ENCODE measurements at regions not wholly inside any gene's neighbourhood (a gene's known extent, or its start where the extent isn't known, plus 50 kb on each side); places are given as distances from the start of the nearest gene placed in this dataset.
A peak's percentile ranks its signal among the peaks of the same experiment; 100 is the strongest.

GRCh38 chr11:8340296-8340695 lies 76.6 kb upstream of the LMO1 start:
- DNase-seq: no peak
- ChIA-PET CTCF (interaction anchor here (0.7 to 1.2 kb wide), 4 partner anchors 22 to 307 kb away, joined by 3 to 4 read pairs (median 3); no protein-coding TSS in a partner anchor), POLR2A (interaction anchor here (0.6 kb wide), 1 partner anchor 284 kb away, joined by 4 read pairs; no protein-coding TSS in a partner anchor)
- Histone ChIP-seq H3K4me3 (ENCODE audit: control insufficient read depth in 1 of 7, extremely low read depth in 1 of 7, insufficient read depth in 4 of 7, low read depth in 2 of 7, low read length in 6 of 7) (no peak overlapping the region), H3K27ac (ENCODE audit: insufficient read depth in 1 of 2, low read depth in 1 of 2, low read length in 2 of 2, poor library complexity in 1 of 2, severe bottlenecking in 2 of 2) (no peak overlapping the region), H3K4me1 (ENCODE audit: control extremely low read depth in 1 of 4, control insufficient read depth in 4 of 4, insufficient read depth in 4 of 4, low read length in 3 of 4) (peaks cover 0 to 10% (median 0%) of the 10 kb centered on the region in 4 experiments), H3K27me3 (replicated peaks in 2 of 5; ENCODE audit: control insufficient read depth in 4 of 5, insufficient read depth in 5 of 5, low read length in 4 of 5) (peaks cover 0 to 8% (median 0%) of the 10 kb centered on the region in 5 experiments), H3K36me3 (ENCODE audit: control insufficient read depth in 4 of 4, insufficient read depth in 4 of 4, low read length in 3 of 4) (no peaks in the 10 kb centered on the region), H3K9me3 (ENCODE audit: control extremely low read depth in 1 of 5, control insufficient read depth in 4 of 5, insufficient read depth in 2 of 5, low read depth in 1 of 5, low read length in 4 of 5) (no peaks in the 10 kb centered on the region)
- no CpG with 5 or more reads among the region's 1 CpG for WGBS (ENCODE audit: insufficient coverage)

GRCh38 chr11:8339592-8340022 lies 75.9 kb upstream of the LMO1 start:
- no peak overlapping the region for H3K4me3 ChIP-seq (ENCODE audit: control insufficient read depth in 1 of 7, extremely low read depth in 1 of 7, insufficient read depth in 4 of 7, low read depth in 2 of 7, low read length in 6 of 7)
- H3K27me3 ChIP-seq (replicated peaks in 2 of 5; ENCODE audit: control insufficient read depth in 4 of 5, insufficient read depth in 5 of 5, low read length in 4 of 5): peaks cover 0 to 8% (median 0%) of the 10 kb centered on the region in 5 experiments
- no peaks in the 10 kb centered on the region for H3K36me3 ChIP-seq (ENCODE audit: control insufficient read depth in 4 of 4, insufficient read depth in 4 of 4, low read length in 3 of 4)
- no peak for DNase-seq
- POLR2A ChIA-PET: no interaction called here
- 69% methylated on average over 22 of the region's 25 CpGs for WGBS (ENCODE audit: insufficient coverage)
- CTCF ChIA-PET: interaction anchor here (0.8 to 1.2 kb wide), 2 partner anchors 41 to 306 kb away, joined by 3 read pairs; no protein-coding TSS in a partner anchor
- no peaks in the 10 kb centered on the region for H3K9me3 ChIP-seq (ENCODE audit: control extremely low read depth in 1 of 5, control insufficient read depth in 4 of 5, insufficient read depth in 2 of 5, low read depth in 1 of 5, low read length in 4 of 5)
- peaks cover 0 to 10% (median 0%) of the 10 kb centered on the region in 4 experiments for H3K4me1 ChIP-seq (ENCODE audit: control extremely low read depth in 1 of 4, control insufficient read depth in 4 of 4, insufficient read depth in 4 of 4, low read length in 3 of 4)
- no peak overlapping the region for H3K27ac ChIP-seq (ENCODE audit: insufficient read depth in 1 of 2, low read depth in 1 of 2, low read length in 2 of 2, poor library complexity in 1 of 2, severe bottlenecking in 2 of 2)

GRCh38 chr11:8338138-8338537 lies 74.5 kb upstream of the LMO1 start:
- ChIA-PET CTCF (interaction anchor here (1.0 to 1.6 kb wide), 3 partner anchors 11 to 80 kb away, joined by 3 to 4 read pairs (median 4); no protein-coding TSS in a partner anchor), POLR2A (no interaction called here)
- no peaks in the 10 kb centered on the region for H3K36me3 ChIP-seq (ENCODE audit: control insufficient read depth in 4 of 4, insufficient read depth in 4 of 4, low read length in 3 of 4)
- WGBS (ENCODE audit: insufficient coverage): 48% methylated on average over 6 of the region's 8 CpGs
- peaks cover 0 to 8% (median 0%) of the 10 kb centered on the region in 5 experiments for H3K27me3 ChIP-seq (replicated peaks in 2 of 5; ENCODE audit: control insufficient read depth in 4 of 5, insufficient read depth in 5 of 5, low read length in 4 of 5)
- H3K27ac ChIP-seq (ENCODE audit: insufficient read depth in 1 of 2, low read depth in 1 of 2, low read length in 2 of 2, poor library complexity in 1 of 2, severe bottlenecking in 2 of 2): no peak overlapping the region
- H3K4me1 ChIP-seq (ENCODE audit: control extremely low read depth in 1 of 4, control insufficient read depth in 4 of 4, insufficient read depth in 4 of 4, low read length in 3 of 4): peaks cover 0 to 9% (median 0%) of the 10 kb centered on the region in 4 experiments
- no peak overlapping the region for H3K4me3 ChIP-seq (ENCODE audit: control insufficient read depth in 1 of 7, extremely low read depth in 1 of 7, insufficient read depth in 4 of 7, low read depth in 2 of 7, low read length in 6 of 7)
- DNase-seq: peak in 1 of 3 donors; percentile 16
- no peaks in the 10 kb centered on the region for H3K9me3 ChIP-seq (ENCODE audit: control extremely low read depth in 1 of 5, control insufficient read depth in 4 of 5, insufficient read depth in 2 of 5, low read depth in 1 of 5, low read length in 4 of 5)

- Histone ChIP-seq H3K27ac (ENCODE audit: insufficient read depth in 1 of 2, low read depth in 1 of 2, low read length in 2 of 2, poor library complexity in 1 of 2, severe bottlenecking in 2 of 2) (no peak overlapping the region), H3K4me3 (ENCODE audit: control insufficient read depth in 1 of 7, extremely low read depth in 1 of 7, insufficient read depth in 4 of 7, low read depth in 2 of 7, low read length in 6 of 7) (no peak overlapping the region), H3K27me3 (replicated peaks in 2 of 5; ENCODE audit: control insufficient read depth in 4 of 5, insufficient read depth in 5 of 5, low read length in 4 of 5) (peaks cover 0 to 8% (median 0%) of the 10 kb centered on the region in 5 experiments), H3K36me3 (ENCODE audit: control insufficient read depth in 4 of 4, insufficient read depth in 4 of 4, low read length in 3 of 4) (no peaks in the 10 kb centered on the region), H3K4me1 (ENCODE audit: control extremely low read depth in 1 of 4, control insufficient read depth in 4 of 4, insufficient read depth in 4 of 4, low read length in 3 of 4) (peaks cover 0 to 17% (median 5%) of the 10 kb centered on the region in 4 experiments), H3K9me3 (ENCODE audit: control extremely low read depth in 1 of 5, control insufficient read depth in 4 of 5, insufficient read depth in 2 of 5, low read depth in 1 of 5, low read length in 4 of 5) (no peaks in the 10 kb centered on the region)
- 63% methylated on average over 14 of the region's 19 CpGs for WGBS (ENCODE audit: insufficient coverage)
- ChIA-PET CTCF (interaction anchor here (1.0 to 1.6 kb wide), 3 partner anchors 12 to 79 kb away, joined by 3 to 4 read pairs (median 4); no protein-coding TSS in a partner anchor), POLR2A (no interaction called here)
- no peak for DNase-seq
Observed at GRCh38 chr11:8337130-8337795, 73.6 kb upstream of the LMO1 start.

GRCh38 chr11:8336356-8337129 lies 72.9 kb upstream of the LMO1 start:
- 93% methylated on average over 17 of the region's 17 CpGs for WGBS (ENCODE audit: insufficient coverage)
- peaks cover 0 to 24% (median 10%) of the 10 kb centered on the region in 4 experiments for H3K4me1 ChIP-seq (ENCODE audit: control extremely low read depth in 1 of 4, control insufficient read depth in 4 of 4, insufficient read depth in 4 of 4, low read length in 3 of 4)
- CTCF ChIA-PET: no interaction called here

GRCh38 chr11:8335683-8336082 lies 72.0 kb upstream of the LMO1 start:
- POLR2A ChIA-PET: no interaction called here
- peaks cover 0 to 8% (median 0%) of the 10 kb centered on the region in 5 experiments for H3K27me3 ChIP-seq (replicated peaks in 2 of 5; ENCODE audit: control insufficient read depth in 4 of 5, insufficient read depth in 5 of 5, low read length in 4 of 5)
- no peak overlapping the region for H3K27ac ChIP-seq (ENCODE audit: insufficient read depth in 1 of 2, low read depth in 1 of 2, low read length in 2 of 2, poor library complexity in 1 of 2, severe bottlenecking in 2 of 2)
- no peaks in the 10 kb centered on the region for H3K36me3 ChIP-seq (ENCODE audit: control insufficient read depth in 4 of 4, insufficient read depth in 4 of 4, low read length in 3 of 4)
- H3K4me3 ChIP-seq (ENCODE audit: control insufficient read depth in 1 of 7, extremely low read depth in 1 of 7, insufficient read depth in 4 of 7, low read depth in 2 of 7, low read length in 6 of 7): no peak overlapping the region
- CTCF ChIA-PET: no interaction called here
- DNase-seq: no peak
- H3K4me1 ChIP-seq (ENCODE audit: control extremely low read depth in 1 of 4, control insufficient read depth in 4 of 4, insufficient read depth in 4 of 4, low read length in 3 of 4): peaks cover 0 to 26% (median 11%) of the 10 kb centered on the region in 4 experiments
- 92% methylated on average over 4 of the region's 7 CpGs for WGBS (ENCODE audit: insufficient coverage)
- no peaks in the 10 kb centered on the region for H3K9me3 ChIP-seq (ENCODE audit: control extremely low read depth in 1 of 5, control insufficient read depth in 4 of 5, insufficient read depth in 2 of 5, low read depth in 1 of 5, low read length in 4 of 5)

More at GRCh38 chr11:8336356-8337129, 72.9 kb upstream of the LMO1 start:
- no peaks in the 10 kb centered on the region for H3K9me3 ChIP-seq (ENCODE audit: control extremely low read depth in 1 of 5, control insufficient read depth in 4 of 5, insufficient read depth in 2 of 5, low read depth in 1 of 5, low read length in 4 of 5)
- no peak overlapping the region for H3K4me3 ChIP-seq (ENCODE audit: control insufficient read depth in 1 of 7, extremely low read depth in 1 of 7, insufficient read depth in 4 of 7, low read depth in 2 of 7, low read length in 6 of 7)
- POLR2A ChIA-PET: no interaction called here
- no peaks in the 10 kb centered on the region for H3K36me3 ChIP-seq (ENCODE audit: control insufficient read depth in 4 of 4, insufficient read depth in 4 of 4, low read length in 3 of 4)
- H3K27ac ChIP-seq (ENCODE audit: insufficient read depth in 1 of 2, low read depth in 1 of 2, low read length in 2 of 2, poor library complexity in 1 of 2, severe bottlenecking in 2 of 2): no peak overlapping the region
- H3K27me3 ChIP-seq (replicated peaks in 2 of 5; ENCODE audit: control insufficient read depth in 4 of 5, insufficient read depth in 5 of 5, low read length in 4 of 5): peaks cover 0 to 8% (median 0%) of the 10 kb centered on the region in 5 experiments
- no peak for DNase-seq
